GM12878 (cell line): ENCODE measurements at regions not wholly inside any gene's neighbourhood (a gene's known extent, or its start where the extent isn't known, plus 50 kb on each side); places are given as distances from the start of the nearest gene placed in this dataset.

ENCODE experiments used
- HDAC2 ChIP-seq: fragments of 200-600 bp; sonication (generic); IDR thresholded peaks from 2 replicates; pipeline ENCODE4 v1.6.1; 2017
- RCOR1 ChIP-seq: conservative IDR thresholded peaks from 2 replicates; pipeline ENCODE4 v1.6.1; 2012; ENCODE audit warnings: low read depth, low read length, improper control_type of control experiment
- TF ChIP-seq, protein P1 (sequence below), 3 experiments: IDR thresholded peaks in 2 of 3; conservative IDR thresholded peaks in 1 of 3; 2 replicates each; pipeline ENCODE4 v1.5.1; 2011; ENCODE audit warnings: low read depth in 3 of 3, low read length in 3 of 3, mild to moderate bottlenecking in 3 of 3, control low read depth in 2 of 3, moderate library complexity in 2 of 3, inconsistent platforms in 1 of 3, mixed read lengths in 1 of 3; ENCODE audit not compliant: control insufficient read depth in 2 of 3, insufficient read depth in 1 of 3; ENCODE audit errors: extremely low read depth in 1 of 3
- TF ChIP-seq, protein P2 (sequence below): IDR thresholded peaks from 2 replicates; pipeline ENCODE4 v1.6.1; 2011; ENCODE audit warnings: mild to moderate bottlenecking, low read depth, low read length, moderate library complexity; ENCODE audit not compliant: insufficient replicate concordance
- TF ChIP-seq, protein P3 (sequence below): IDR thresholded peaks from 2 replicates; pipeline ENCODE4 v1.6.1; 2012; ENCODE audit warnings: low read depth, low read length, improper control_type of control experiment

DNA sequence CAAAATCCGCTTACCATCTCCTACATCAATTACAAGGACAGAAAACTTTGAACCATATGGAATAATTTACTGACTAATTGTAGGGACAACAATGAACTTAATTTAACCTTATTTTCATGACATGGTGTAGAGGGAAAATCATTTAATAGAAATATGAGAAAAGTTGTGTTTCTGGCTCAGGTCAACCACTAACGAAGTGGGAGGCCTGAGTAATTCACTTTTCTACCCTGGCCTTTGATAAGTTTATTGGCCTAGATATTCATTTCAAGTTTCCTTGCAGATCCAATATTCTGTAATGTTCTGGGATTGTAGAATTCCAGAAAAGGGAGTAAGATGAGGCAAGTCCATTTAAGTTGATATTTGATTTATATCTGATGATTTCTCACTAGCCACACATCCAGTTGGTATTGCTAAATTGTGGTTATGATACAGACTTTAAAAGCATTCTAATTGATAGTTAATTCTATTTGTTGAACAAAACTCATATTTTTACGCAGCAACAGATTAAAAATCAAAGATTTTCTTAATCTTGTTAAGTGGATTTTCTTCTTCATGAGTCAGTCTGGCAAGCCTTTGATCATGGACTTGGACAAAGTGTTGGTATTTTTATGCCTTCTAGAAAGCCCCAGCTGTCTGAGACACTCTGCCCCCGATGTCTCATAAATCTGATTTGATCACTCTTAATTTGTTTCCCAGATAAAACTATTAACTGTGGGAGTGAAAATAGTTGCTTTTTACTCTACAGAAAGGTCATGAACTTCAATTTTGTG is 336.5 kb downstream of the TMEM135 start:
- TF ChIP-seq HDAC2 (no peak), RCOR1 (no peak)
- TF ChIP-seq, protein P1, sequence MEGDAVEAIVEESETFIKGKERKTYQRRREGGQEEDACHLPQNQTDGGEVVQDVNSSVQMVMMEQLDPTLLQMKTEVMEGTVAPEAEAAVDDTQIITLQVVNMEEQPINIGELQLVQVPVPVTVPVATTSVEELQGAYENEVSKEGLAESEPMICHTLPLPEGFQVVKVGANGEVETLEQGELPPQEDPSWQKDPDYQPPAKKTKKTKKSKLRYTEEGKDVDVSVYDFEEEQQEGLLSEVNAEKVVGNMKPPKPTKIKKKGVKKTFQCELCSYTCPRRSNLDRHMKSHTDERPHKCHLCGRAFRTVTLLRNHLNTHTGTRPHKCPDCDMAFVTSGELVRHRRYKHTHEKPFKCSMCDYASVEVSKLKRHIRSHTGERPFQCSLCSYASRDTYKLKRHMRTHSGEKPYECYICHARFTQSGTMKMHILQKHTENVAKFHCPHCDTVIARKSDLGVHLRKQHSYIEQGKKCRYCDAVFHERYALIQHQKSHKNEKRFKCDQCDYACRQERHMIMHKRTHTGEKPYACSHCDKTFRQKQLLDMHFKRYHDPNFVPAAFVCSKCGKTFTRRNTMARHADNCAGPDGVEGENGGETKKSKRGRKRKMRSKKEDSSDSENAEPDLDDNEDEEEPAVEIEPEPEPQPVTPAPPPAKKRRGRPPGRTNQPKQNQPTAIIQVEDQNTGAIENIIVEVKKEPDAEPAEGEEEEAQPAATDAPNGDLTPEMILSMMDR (IDR thresholded peaks at IDR 0.05 in 2 of 3, conservative IDR thresholded peaks at IDR 0.05 in 1 of 3; ENCODE audit: control insufficient read depth in 2 of 3, extremely low read depth in 1 of 3, insufficient read depth in 1 of 3, low read depth in 3 of 3, low read length in 3 of 3) = no peak
- TF ChIP-seq, protein P2, sequence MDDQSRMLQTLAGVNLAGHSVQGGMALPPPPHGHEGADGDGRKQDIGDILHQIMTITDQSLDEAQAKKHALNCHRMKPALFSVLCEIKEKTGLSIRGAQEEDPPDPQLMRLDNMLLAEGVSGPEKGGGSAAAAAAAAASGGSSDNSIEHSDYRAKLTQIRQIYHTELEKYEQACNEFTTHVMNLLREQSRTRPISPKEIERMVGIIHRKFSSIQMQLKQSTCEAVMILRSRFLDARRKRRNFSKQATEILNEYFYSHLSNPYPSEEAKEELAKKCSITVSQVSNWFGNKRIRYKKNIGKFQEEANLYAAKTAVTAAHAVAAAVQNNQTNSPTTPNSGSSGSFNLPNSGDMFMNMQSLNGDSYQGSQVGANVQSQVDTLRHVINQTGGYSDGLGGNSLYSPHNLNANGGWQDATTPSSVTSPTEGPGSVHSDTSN = no peak
- TF ChIP-seq, protein P3, sequence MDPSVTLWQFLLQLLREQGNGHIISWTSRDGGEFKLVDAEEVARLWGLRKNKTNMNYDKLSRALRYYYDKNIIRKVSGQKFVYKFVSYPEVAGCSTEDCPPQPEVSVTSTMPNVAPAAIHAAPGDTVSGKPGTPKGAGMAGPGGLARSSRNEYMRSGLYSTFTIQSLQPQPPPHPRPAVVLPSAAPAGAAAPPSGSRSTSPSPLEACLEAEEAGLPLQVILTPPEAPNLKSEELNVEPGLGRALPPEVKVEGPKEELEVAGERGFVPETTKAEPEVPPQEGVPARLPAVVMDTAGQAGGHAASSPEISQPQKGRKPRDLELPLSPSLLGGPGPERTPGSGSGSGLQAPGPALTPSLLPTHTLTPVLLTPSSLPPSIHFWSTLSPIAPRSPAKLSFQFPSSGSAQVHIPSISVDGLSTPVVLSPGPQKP = no peak
